ENCODE measurements at regions not wholly inside any gene's neighbourhood (a gene's known extent, or its start where the extent isn't known, plus 50 kb on each side); places are given as distances from the start of the nearest gene placed in this dataset.

DNA sequence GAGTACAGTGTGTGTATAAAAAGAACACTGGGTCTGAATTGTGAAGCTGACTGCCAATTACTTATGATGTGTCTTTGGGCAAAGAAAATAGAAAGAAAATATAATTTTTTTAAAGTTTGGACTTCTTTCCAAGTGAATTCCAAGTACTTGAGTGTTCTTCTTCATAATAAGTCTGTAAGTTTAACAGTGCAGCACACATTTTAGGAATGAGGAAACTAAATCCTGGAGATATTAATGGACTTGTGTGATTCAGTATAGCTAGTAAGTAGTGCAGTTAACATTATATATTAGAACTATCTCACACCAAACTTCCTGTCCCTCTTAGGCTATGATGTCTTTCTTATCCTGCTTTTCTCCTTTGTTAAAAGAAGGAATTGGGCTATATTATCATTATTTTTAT, 1953.8 kb downstream of the MAT2B start:
- Histone ChIP-seq H3K27me3 (replicated peaks; ENCODE audit: control insufficient read depth, insufficient read depth, low read length) (no peaks in the 10 kb centered on the region), H3K4me3 (replicated peaks; ENCODE audit: low read depth, low read length) (no peak overlapping the region), H3K36me3 (ENCODE audit: control insufficient read depth, insufficient read depth, low read length) (no peaks in the 10 kb centered on the region)
- DNase-seq (ENCODE audit: extremely low read depth, insufficient read length): no peak
- TF ChIP-seq, protein P1, sequence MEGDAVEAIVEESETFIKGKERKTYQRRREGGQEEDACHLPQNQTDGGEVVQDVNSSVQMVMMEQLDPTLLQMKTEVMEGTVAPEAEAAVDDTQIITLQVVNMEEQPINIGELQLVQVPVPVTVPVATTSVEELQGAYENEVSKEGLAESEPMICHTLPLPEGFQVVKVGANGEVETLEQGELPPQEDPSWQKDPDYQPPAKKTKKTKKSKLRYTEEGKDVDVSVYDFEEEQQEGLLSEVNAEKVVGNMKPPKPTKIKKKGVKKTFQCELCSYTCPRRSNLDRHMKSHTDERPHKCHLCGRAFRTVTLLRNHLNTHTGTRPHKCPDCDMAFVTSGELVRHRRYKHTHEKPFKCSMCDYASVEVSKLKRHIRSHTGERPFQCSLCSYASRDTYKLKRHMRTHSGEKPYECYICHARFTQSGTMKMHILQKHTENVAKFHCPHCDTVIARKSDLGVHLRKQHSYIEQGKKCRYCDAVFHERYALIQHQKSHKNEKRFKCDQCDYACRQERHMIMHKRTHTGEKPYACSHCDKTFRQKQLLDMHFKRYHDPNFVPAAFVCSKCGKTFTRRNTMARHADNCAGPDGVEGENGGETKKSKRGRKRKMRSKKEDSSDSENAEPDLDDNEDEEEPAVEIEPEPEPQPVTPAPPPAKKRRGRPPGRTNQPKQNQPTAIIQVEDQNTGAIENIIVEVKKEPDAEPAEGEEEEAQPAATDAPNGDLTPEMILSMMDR (IDR thresholded peaks at IDR 0.05; ENCODE audit: insufficient read depth, low read length, poor library complexity, severe bottlenecking): no peak

DNA sequence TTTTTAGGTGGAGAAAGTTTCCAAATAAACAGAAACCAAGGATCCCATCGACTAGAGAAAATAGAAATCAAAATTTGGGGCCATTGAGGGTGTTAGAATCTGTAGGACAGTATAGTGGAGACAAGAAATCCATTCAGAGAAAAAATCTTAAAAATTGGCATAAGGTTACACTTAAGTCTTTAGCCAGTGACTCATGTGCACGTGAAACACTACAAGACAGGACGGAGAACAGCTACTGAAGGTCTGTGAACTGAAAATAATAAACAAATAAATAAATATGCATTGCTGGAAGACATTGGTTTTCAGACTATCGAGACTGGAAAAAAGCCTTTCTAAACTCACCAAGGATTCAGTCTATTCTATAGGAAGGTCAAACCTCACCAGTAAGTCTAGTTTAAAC, 1955.5 kb downstream of the MAT2B start:
- no peak overlapping the region for H3K4me3 ChIP-seq (replicated peaks; ENCODE audit: low read depth, low read length)
- H3K36me3 ChIP-seq (ENCODE audit: control insufficient read depth, insufficient read depth, low read length): no peaks in the 10 kb centered on the region
- no peak for DNase-seq (ENCODE audit: extremely low read depth, insufficient read length)
- no peaks in the 10 kb centered on the region for H3K27me3 ChIP-seq (replicated peaks; ENCODE audit: control insufficient read depth, insufficient read depth, low read length)
- TF ChIP-seq, protein P1 (IDR thresholded peaks at IDR 0.05; ENCODE audit: insufficient read depth, low read length, poor library complexity, severe bottlenecking): no peak

DNA sequence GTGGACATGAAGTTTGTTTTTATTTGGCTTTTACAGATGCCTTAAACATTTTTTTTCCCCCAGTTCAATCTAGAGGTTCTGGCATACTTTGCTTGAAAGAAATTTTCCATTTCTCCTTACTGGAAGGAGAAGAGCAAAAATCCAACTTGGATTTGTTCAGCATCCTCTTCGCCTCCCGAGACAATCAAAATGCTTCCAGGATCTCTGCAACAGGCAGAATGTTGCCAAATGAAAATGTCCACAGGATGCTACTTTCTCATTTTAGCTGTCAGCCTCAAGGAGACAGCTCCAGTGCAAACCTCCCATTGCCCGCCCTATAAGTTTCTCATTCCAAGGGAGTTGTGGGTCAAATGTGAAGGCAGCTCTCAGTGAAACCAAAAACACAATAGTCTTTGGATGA, 1972.1 kb downstream of the MAT2B start:
- H3K27me3 ChIP-seq (replicated peaks; ENCODE audit: control insufficient read depth, insufficient read depth, low read length): no peaks in the 10 kb centered on the region
- no peaks in the 10 kb centered on the region for H3K36me3 ChIP-seq (ENCODE audit: control insufficient read depth, insufficient read depth, low read length)
- TF ChIP-seq, protein P1 (IDR thresholded peaks at IDR 0.05; ENCODE audit: insufficient read depth, low read length, poor library complexity, severe bottlenecking): no peak
- no peak overlapping the region for H3K4me3 ChIP-seq (replicated peaks; ENCODE audit: low read depth, low read length)
- no peak for DNase-seq (ENCODE audit: extremely low read depth, insufficient read length)

DNA sequence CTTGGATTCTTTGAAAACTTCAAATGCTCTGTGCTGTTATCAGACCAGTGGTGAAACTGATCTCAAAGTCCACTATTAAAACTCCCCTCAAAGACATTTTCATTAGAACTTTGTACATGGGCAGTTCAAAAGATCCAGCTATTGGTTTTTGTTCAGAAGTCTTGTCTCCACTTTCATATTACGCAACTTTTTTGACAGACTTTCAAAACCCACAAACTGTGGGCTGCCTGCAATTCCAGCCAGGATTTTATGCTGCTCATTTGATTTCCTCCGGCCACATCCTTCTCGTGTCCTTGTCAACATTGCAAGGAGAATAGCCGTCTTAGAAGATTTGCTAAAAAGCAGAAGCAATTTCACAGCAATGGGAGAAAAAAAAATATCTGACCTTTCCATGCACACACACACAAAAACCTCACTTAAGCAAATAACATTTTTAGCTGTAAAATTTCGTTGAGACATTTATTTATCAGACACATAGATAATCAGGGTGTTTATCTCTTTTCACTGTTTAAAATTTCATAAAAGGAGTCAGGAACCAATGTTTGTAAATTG, 1990.5 kb downstream of the MAT2B start:
- Histone ChIP-seq H3K36me3 (ENCODE audit: control insufficient read depth, insufficient read depth, low read length) (no peaks in the 10 kb centered on the region), H3K4me3 (replicated peaks; ENCODE audit: low read depth, low read length) (no peak overlapping the region), H3K27me3 (replicated peaks; ENCODE audit: control insufficient read depth, insufficient read depth, low read length) (no peaks in the 10 kb centered on the region)
- TF ChIP-seq, protein P1 (IDR thresholded peaks at IDR 0.05; ENCODE audit: insufficient read depth, low read length, poor library complexity, severe bottlenecking): no peak
- DNase-seq (ENCODE audit: extremely low read depth, insufficient read length): no peak

DNA sequence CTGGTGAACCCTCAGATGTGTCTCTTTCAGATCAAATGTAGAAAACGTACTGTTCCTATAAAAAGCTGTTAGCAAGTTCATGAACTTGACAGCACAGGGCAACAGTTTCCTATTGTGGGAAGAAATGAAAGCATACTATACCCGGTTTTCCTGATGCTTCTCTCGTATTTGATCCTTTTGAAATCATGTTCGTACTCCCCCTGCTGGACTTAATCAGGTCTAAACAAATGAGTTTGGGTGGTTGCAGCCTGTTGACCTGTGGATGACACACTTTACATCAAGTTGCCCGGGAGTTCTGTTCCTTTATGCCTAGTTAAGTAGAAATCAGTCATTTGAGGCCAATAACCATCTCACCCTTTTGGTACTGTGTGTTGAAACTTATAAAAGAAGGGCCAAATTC, 1992.3 kb downstream of the MAT2B start:
- H3K4me3 ChIP-seq (replicated peaks; ENCODE audit: low read depth, low read length): no peak overlapping the region

More for the DNA sequence above, 1992.3 kb downstream of the MAT2B start:
- no peaks in the 10 kb centered on the region for H3K27me3 ChIP-seq (replicated peaks; ENCODE audit: control insufficient read depth, insufficient read depth, low read length)
- H3K36me3 ChIP-seq (ENCODE audit: control insufficient read depth, insufficient read depth, low read length): no peaks in the 10 kb centered on the region
- TF ChIP-seq, protein P1 (IDR thresholded peaks at IDR 0.05; ENCODE audit: insufficient read depth, low read length, poor library complexity, severe bottlenecking): peak; percentile 14
- no peak for DNase-seq (ENCODE audit: extremely low read depth, insufficient read length)
